Glutamatergic neuron (in vitro differentiated cells): ENCODE measurements at regions not wholly inside any gene's neighbourhood (a gene's known extent, or its start where the extent isn't known, plus 50 kb on each side); places are given as distances from the start of the nearest gene placed in this dataset.

Experiments
- DNase-seq: peaks from one replicate; pipeline ENCODE4 v3.0.0; 2022
- H3K27ac Mint-ChIP-seq: one replicate; pipeline ENCODE4 v1.8.0; 2020; ENCODE audit warnings: mild to moderate bottlenecking, mixed read lengths, inconsistent platforms; ENCODE audit not compliant: unreplicated experiment
- H3K27me3 Mint-ChIP-seq: one replicate; pipeline ENCODE4 v1.8.0; 2020; ENCODE audit warnings: mild to moderate bottlenecking, moderate library complexity, mixed read lengths, inconsistent platforms; ENCODE audit not compliant: unreplicated experiment
- H3K36me3 Mint-ChIP-seq: one replicate; pipeline ENCODE4 v1.8.0; 2020; ENCODE audit warnings: mild to moderate bottlenecking, mixed read lengths, inconsistent platforms; ENCODE audit not compliant: unreplicated experiment
- H3K4me1 Mint-ChIP-seq: one replicate; pipeline ENCODE4 v1.8.0; 2020; ENCODE audit warnings: mild to moderate bottlenecking, low read depth, mixed read lengths, inconsistent platforms; ENCODE audit not compliant: unreplicated experiment
- H3K4me3 Mint-ChIP-seq: one replicate; pipeline ENCODE4 v1.8.0; 2020; ENCODE audit warnings: mild to moderate bottlenecking, mixed read lengths, inconsistent platforms; ENCODE audit not compliant: unreplicated experiment
- H3K9me3 Mint-ChIP-seq: one replicate; pipeline ENCODE4 v1.8.0; 2020; ENCODE audit warnings: mild to moderate bottlenecking, moderate library complexity, mixed read lengths, inconsistent platforms; ENCODE audit not compliant: unreplicated experiment
- TF ChIP-seq, protein P1 (sequence below): fragments of 200-600 bp; sonication (generic); IDR thresholded peaks from one replicate; pipeline ENCODE4 v1.5.0; 2021; ENCODE audit not compliant: partially characterized antibody, unreplicated experiment

DNA sequence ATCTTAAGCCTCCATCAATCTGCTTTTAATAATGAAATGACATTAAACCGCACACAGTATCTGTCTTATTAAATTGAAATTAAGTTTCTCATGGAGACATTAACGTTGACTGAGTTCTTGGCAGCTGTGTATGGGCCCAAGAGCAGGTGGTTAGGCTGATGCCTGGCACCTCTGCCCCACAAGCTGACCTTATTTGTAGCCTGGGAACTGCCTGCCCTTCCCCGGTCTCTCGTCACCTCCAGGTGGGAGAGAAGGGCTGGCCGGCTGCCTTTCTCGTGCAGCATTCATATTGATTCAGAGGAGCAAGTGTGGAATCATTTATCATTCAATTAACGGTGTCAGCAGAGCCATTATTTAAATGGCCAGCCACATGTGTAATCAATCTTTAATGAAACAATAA is 53.0 kb upstream of the FCN1 start:
- peaks cover 8% of the 10 kb centered on the region for H3K27me3 Mint-ChIP-seq
- H3K4me3 Mint-ChIP-seq = no peak overlapping the region
- peaks cover 3% of the 10 kb centered on the region for H3K9me3 Mint-ChIP-seq
- H3K4me1 Mint-ChIP-seq = peaks cover 25% of the 10 kb centered on the region
- no peaks in the 10 kb centered on the region for H3K36me3 Mint-ChIP-seq
- DNase-seq = no peak
- TF ChIP-seq, protein P1, sequence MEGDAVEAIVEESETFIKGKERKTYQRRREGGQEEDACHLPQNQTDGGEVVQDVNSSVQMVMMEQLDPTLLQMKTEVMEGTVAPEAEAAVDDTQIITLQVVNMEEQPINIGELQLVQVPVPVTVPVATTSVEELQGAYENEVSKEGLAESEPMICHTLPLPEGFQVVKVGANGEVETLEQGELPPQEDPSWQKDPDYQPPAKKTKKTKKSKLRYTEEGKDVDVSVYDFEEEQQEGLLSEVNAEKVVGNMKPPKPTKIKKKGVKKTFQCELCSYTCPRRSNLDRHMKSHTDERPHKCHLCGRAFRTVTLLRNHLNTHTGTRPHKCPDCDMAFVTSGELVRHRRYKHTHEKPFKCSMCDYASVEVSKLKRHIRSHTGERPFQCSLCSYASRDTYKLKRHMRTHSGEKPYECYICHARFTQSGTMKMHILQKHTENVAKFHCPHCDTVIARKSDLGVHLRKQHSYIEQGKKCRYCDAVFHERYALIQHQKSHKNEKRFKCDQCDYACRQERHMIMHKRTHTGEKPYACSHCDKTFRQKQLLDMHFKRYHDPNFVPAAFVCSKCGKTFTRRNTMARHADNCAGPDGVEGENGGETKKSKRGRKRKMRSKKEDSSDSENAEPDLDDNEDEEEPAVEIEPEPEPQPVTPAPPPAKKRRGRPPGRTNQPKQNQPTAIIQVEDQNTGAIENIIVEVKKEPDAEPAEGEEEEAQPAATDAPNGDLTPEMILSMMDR = no peak
- no peak overlapping the region for H3K27ac Mint-ChIP-seq

DNA sequence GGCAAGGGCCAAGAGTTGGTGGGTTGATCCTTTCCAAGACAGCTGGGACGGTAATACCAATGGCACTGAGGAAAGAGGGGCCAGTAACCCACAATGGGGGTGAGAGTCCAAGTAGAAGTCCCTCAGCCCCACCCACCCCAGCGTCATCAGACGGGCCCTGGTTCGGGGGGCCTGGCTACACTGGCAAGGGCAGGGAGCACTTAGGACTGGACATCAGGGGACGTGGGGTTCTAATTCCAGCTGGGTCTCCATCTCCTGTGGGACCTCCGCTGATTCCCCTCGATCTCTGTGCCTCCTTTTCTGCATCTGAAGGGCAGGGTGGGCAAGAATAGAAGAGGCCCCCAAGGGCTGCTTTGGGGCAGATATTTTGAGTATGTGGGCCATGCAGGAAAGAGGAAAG is 53.5 kb upstream of the FCN1 start:
- H3K4me1 Mint-ChIP-seq = peaks cover 25% of the 10 kb centered on the region
- no peak overlapping the region for H3K4me3 Mint-ChIP-seq

DNA sequence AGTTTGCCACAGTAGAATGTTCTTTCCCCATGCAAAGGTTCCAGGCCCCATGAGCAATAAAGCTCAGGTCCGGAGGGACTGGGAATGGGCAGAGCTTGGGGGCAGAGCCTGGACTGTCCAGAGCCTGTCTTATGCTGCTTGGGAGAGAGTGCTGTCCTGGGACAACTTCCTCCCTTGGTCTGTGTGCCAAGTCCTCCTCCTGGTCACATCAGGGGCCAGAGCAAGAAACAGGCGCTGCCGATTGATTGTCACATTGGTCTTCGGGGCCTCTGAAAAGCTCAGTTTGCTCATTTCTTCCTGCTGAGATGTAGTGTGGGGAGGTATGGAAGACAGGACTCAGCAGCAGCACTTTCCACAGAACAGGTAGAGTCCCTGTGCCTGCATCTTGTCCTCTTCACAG is 54.0 kb upstream of the FCN1 start:
- no peak overlapping the region for H3K4me3 Mint-ChIP-seq
- TF ChIP-seq, protein P1 = no peak
- peaks cover 23% of the 10 kb centered on the region for H3K4me1 Mint-ChIP-seq
- H3K36me3 Mint-ChIP-seq = no peaks in the 10 kb centered on the region
- peaks cover 3% of the 10 kb centered on the region for H3K9me3 Mint-ChIP-seq
- DNase-seq = no peak
- H3K27me3 Mint-ChIP-seq = peaks cover 8% of the 10 kb centered on the region
- no peak overlapping the region for H3K27ac Mint-ChIP-seq

More for the DNA sequence above, 53.5 kb upstream of the FCN1 start:
- Mint-ChIP-seq H3K9me3 (peaks cover 3% of the 10 kb centered on the region), H3K27me3 (peaks cover 8% of the 10 kb centered on the region), H3K36me3 (no peaks in the 10 kb centered on the region), H3K27ac (no peak overlapping the region)
- TF ChIP-seq, protein P1 = no peak
- DNase-seq = no peak

DNA sequence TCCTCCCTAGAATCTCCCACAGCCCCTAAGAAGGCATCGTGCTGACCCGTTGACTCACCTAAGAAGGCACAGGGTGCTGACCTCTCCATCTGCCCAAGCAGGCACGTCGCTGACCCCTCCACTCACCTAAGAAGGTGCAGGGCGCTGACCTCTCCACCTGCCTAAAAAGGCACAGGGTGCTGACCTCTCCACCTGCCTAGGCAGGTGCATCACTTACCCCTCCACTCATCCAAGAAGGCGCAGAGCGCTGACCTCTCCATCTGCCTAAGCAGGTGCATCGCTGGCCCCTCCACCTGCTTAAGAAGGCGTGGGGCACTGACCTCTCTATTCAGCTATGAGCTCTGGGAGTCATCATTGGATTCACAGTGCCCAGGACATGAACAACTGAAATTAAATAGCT is 54.4 kb upstream of the FCN1 start:
- Mint-ChIP-seq H3K27ac (no peak overlapping the region), H3K27me3 (peaks cover 8% of the 10 kb centered on the region), H3K4me1 (peaks cover 21% of the 10 kb centered on the region), H3K4me3 (no peak overlapping the region), H3K36me3 (no peaks in the 10 kb centered on the region), H3K9me3 (peaks cover 3% of the 10 kb centered on the region)
- DNase-seq = no peak
- TF ChIP-seq, protein P1 = no peak

DNA sequence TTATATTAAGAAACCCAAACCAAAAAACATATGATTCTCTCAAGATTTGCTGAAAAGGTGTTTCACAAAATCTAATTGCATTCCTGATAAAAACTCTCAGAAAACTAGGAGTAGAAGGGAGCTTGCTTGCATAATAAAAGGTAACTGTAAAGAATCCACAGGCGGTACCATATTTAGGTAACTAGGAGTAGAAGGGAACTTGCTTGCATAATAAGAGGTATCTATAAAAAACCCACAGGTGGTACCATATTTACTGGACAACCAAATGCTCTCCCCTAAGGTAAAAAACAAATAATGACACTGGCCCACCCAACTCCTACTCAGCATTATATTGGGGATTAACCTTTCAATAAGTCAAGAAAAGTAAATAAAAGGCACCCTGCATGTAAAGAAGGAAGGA is 57.5 kb upstream of the FCN1 start:
- Mint-ChIP-seq H3K9me3 (peaks cover 2% of the 10 kb centered on the region), H3K27ac (no peak overlapping the region), H3K4me3 (no peak overlapping the region), H3K36me3 (no peaks in the 10 kb centered on the region), H3K27me3 (peaks cover 10% of the 10 kb centered on the region), H3K4me1 (peaks cover 2% of the 10 kb centered on the region)
- TF ChIP-seq, protein P1 = no peak
- no peak for DNase-seq
